Activated B cell treated with CpG ODN at 0.5 μM for 24 hours (primary cell): ENCODE measurements at regions not wholly inside any gene's neighbourhood (a gene's known extent, or its start where the extent isn't known, plus 50 kb on each side); places are given as distances from the start of the nearest gene placed in this dataset.
"Not testable (repeated sequence)": the region's sequence is repeated elsewhere in the genome, so short reads cannot be mapped to it uniquely, and the experiment has no call there.

Experiments used
- ATAC-seq: fragments of 200-7000 bp; cut with Tn5 transposase; one replicate; pipeline ENCODE4 v1.10.0; 2021; ENCODE audit warnings: low read depth, mild to moderate bottlenecking, moderate library complexity
- CTCF ChIA-PET: fragments of 350-600 bp; sonication (Branson Sonifier 250); formaldehyde crosslinking; loops from one replicate; lab custom pipeline; 2021; ENCODE audit warnings: antibody characterized with exemption; lab: Charles Lee
- POLR2A ChIA-PET: fragments of 350-600 bp; sonication (Branson Sonifier 250); formaldehyde crosslinking; loops from one replicate; lab custom pipeline; 2021; ENCODE audit warnings: antibody characterized with exemption; lab: Charles Lee
- DNase-seq: peaks from one replicate; pipeline ENCODE4 v3.0.0; 2022
- H3K27ac Mint-ChIP-seq: one replicate; pipeline ENCODE4 v1.8.0; 2020; ENCODE audit warnings: mixed read lengths
- H3K27me3 Mint-ChIP-seq: one replicate; pipeline ENCODE4 v1.8.0; 2021; ENCODE audit warnings: mixed read lengths
- H3K36me3 Mint-ChIP-seq: one replicate; pipeline ENCODE4 v1.8.0; 2021; ENCODE audit warnings: low read depth, mixed read lengths
- H3K4me1 Mint-ChIP-seq: one replicate; pipeline ENCODE4 v1.8.0; 2021; ENCODE audit warnings: mixed read lengths
- H3K4me3 Mint-ChIP-seq: one replicate; pipeline ENCODE4 v1.8.0; 2020; ENCODE audit warnings: mild to moderate bottlenecking, mixed read lengths
- H3K9me3 Mint-ChIP-seq: one replicate; pipeline ENCODE4 v1.8.0; 2020; ENCODE audit warnings: mixed read lengths
- intact Hi-C: fragments of 100-400 bp; cut with micrococcal nuclease; formaldehyde crosslinking; loops from one replicate; pipeline ENCODE4 v1.15.1; 2024

DNA sequence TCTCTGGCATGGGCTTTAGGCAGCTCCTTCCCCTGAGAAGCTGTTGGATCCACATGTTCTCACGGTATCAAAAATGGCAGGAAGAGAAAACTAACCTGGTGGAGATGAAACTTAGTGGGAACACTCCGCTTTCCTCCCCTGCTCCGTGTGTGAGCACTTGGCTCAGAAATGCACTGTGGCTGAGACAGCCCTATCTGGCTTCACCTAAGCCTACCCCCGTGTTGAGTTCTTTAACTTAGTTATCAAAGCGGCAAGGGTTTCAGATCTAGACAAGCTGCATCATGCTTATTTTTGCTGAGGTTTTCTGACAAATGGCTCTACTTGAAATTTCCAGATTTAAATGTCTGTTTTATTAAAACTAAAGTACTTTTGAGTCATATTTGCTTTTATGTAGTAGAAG is 221.6 kb upstream of the PLGLB2 start:
- peaks cover 31% of the 10 kb centered on the region for H3K4me1 Mint-ChIP-seq
- H3K9me3 Mint-ChIP-seq, CTCF ChIA-PET, H3K4me3 Mint-ChIP-seq, H3K36me3 Mint-ChIP-seq, POLR2A ChIA-PET, ATAC-seq, H3K27ac Mint-ChIP-seq, DNase-seq, intact Hi-C loops, H3K27me3 Mint-ChIP-seq: not testable (repeated sequence)

DNA sequence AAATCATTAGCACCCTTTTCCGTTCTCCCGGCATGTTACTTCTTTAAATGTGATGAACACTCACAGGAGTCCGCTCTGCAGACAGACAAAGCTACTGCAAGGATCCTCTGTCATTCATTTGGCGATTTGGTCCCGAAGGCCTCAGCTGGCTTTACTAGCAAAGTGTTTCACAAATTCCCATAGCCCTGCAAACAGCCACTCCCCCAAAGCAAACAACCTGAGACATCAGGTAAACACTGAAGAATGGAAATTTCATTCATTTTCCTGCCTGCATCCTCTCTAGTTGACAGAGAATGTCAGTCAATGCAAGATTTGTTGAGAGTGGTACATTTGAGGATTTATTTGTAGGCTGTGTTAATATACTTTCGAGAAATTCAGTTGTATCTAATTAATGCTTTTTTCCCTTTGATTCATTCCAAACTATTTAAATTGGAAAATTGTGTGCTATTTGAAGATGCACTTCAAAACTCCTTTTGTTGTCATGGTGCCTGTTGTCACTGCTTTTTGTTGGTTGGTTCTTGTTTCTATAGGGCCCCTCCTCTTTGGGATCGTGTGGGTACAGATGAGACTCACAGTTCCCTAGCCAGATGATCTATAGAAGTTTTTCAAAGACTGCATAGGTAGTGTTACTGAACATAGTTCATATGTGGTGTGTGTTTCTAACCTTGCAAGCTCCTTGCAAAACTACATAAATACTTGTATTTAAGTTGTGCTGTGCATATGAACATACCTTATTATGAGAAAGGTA is 215.7 kb upstream of the PLGLB2 start:
- H3K36me3 Mint-ChIP-seq, ATAC-seq: not testable (repeated sequence)

DNA sequence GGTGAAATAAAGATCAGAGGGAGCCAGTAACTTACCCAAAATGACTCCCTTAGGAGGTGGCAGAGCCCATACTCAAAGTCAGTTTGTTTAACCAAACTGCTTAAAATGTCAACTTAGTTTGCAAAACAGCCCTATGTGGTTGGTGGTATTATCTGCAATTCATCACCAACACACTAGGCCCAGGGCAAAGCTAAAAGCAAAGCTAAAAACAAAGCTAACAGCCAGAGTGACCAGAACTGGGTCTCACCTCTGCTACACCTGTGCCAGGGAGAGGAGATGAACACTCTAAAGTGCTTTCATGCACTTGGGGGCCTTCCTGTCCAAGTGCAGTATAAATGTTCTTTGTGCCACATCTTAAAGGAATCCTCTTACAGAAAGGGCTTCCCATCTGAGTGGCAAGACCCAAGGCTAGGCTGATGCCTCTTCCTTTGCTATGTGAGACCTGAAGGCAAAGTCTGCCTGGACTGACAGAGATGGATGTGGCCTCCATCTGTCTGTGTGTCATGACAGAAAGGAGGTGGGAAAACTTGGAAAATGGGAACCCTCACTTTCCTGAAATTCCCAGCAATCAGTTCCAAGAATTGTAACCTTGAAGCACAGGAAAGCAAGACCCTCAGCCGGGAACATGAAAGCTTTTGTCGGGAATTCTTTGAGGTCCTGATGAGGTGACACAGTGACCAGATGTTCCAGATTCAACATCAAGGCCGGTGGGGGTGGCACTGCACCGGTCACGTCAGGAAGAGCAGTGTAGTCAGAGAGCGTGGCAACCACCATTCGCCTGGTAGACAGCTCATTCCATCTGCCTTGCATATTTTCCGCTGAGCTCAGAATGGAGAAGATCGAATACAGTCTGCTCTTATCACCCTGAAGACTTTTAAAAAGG is 214.3 kb upstream of the PLGLB2 start:
- intact Hi-C loops, H3K27ac Mint-ChIP-seq, ATAC-seq, H3K9me3 Mint-ChIP-seq, DNase-seq, H3K27me3 Mint-ChIP-seq, POLR2A ChIA-PET, H3K4me3 Mint-ChIP-seq, CTCF ChIA-PET, H3K4me1 Mint-ChIP-seq, H3K36me3 Mint-ChIP-seq: not testable (repeated sequence)

More for the DNA sequence above, 215.7 kb upstream of the PLGLB2 start:
- H3K4me1 Mint-ChIP-seq, H3K27me3 Mint-ChIP-seq, H3K27ac Mint-ChIP-seq, POLR2A ChIA-PET, intact Hi-C loops, DNase-seq, H3K4me3 Mint-ChIP-seq, H3K9me3 Mint-ChIP-seq, CTCF ChIA-PET: not testable (repeated sequence)

DNA sequence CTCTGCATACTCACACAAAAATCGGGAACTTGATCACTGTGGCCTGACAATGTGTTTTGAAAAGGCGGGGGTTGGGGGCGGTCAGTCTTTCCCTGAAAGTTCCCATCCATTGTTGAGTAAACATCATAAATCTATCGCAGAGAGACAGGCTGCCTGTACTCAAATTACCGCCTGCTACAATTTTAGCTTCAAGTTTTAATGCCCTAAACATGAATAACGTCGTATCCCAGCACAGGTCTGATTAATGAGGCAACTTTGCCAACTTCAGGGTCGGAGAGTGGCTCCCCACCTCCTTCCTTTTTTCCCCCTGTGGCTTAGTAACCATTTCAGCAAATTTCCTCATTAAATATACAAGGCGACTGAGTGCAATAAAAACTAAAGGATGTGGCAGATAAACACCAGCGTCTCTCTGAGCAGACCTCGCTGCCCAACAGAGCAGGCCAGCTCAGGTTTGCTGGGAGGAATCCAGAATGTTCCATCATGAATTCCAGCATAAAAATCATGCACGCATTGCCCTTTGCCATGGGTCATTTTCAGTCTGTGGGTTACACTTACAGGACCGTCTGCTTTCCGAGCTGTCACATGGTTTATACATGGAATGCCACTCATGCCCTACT is 213.5 kb upstream of the PLGLB2 start:
- H3K27me3 Mint-ChIP-seq, H3K27ac Mint-ChIP-seq, intact Hi-C loops, CTCF ChIA-PET, H3K9me3 Mint-ChIP-seq, DNase-seq, H3K4me1 Mint-ChIP-seq, POLR2A ChIA-PET, ATAC-seq, H3K36me3 Mint-ChIP-seq, H3K4me3 Mint-ChIP-seq: not testable (repeated sequence)

DNA sequence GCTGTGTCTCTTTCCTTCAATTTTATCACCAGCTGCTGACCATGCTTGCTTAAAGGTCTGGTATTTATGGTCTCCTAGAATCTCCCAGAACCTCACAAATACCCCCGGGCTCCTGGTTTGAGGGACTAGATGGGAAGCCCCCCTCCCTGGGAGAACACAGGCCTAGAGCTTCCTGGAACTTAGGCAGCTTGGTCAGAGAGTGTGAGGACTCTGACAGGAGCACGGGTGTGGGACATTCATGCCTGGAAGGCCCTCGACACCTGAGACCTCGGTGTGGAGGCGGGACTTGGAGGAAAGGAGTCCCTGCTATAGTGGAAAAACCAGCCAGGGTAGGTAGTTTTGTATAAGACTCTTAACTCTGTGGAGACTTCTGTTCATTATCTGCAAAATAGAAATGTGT is 211.5 kb upstream of the PLGLB2 start:
- POLR2A ChIA-PET, ATAC-seq, DNase-seq, CTCF ChIA-PET, intact Hi-C loops, H3K36me3 Mint-ChIP-seq, H3K9me3 Mint-ChIP-seq, H3K27me3 Mint-ChIP-seq, H3K27ac Mint-ChIP-seq, H3K4me1 Mint-ChIP-seq, H3K4me3 Mint-ChIP-seq: not testable (repeated sequence)

GRCh38 chr2:87537251-87537671 is 210.6 kb upstream of the PLGLB2 start:
- H3K36me3 Mint-ChIP-seq, intact Hi-C loops, CTCF ChIA-PET, H3K4me3 Mint-ChIP-seq, H3K27me3 Mint-ChIP-seq, H3K27ac Mint-ChIP-seq, DNase-seq, H3K9me3 Mint-ChIP-seq, POLR2A ChIA-PET, H3K4me1 Mint-ChIP-seq, ATAC-seq: not testable (repeated sequence)

DNA sequence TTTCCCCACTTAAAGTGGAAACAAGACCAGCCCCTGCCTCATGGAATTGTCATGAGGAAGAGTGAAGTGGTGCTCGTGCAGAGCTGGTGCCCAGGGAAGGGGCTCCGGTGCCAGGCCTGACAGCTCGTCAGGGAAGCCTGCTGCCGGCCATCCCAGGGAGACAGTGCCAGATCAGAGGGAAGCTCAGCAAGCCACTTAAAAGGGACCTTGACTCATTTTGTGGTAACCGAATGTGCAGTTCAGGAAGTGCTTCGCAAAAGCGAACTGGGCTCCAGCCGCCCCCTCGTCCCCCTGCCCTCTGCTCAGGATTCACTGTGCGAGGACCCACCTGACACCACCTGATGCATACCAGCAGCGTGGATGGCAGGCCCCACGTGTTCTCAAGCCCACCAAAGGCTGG is 209.6 kb upstream of the PLGLB2 start:
- H3K27ac Mint-ChIP-seq, H3K4me1 Mint-ChIP-seq, DNase-seq, intact Hi-C loops, ATAC-seq, H3K36me3 Mint-ChIP-seq, H3K9me3 Mint-ChIP-seq, H3K27me3 Mint-ChIP-seq, H3K4me3 Mint-ChIP-seq, CTCF ChIA-PET, POLR2A ChIA-PET: not testable (repeated sequence)

DNA sequence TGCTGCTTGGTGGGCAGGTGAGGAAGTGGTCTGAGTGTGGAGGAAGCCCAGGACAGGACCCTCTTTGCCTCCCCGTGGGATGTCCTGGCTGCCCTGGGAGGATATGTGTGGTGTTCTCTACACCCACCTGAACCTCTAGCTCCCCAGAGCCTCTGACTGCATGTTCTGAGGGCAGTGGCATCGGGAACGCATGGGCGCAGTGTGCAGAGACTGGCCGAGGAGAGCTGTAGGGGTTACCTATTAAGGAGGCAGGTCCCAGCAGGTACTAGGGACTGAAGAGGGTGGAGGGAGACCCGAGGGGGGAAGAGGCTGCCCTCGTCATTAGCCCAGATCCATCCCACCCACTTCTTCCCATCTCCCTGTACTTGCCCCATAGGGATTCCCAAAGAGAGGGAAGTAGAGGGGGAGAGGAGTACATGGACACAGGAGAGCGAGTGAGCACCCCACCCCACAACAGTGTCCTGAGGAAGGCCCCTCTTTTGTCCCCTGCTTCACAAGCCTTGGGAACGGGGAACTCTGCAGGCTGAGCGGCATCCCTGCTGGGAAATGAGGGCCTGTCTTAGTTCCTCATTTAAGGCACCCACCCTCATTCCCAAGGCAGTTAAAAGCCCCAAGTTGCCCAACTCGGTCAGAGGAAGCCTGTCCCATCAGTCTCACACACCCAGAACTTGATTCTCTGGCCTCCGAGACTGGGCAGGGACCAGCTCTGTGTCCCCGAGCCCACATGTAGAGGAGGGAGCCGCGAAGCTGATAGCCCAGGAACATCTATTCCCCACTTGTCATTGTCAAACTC is 208.5 kb upstream of the PLGLB2 start:
- POLR2A ChIA-PET, H3K27me3 Mint-ChIP-seq, CTCF ChIA-PET, H3K9me3 Mint-ChIP-seq, intact Hi-C loops, H3K36me3 Mint-ChIP-seq, ATAC-seq, H3K4me3 Mint-ChIP-seq, H3K4me1 Mint-ChIP-seq, DNase-seq, H3K27ac Mint-ChIP-seq: not testable (repeated sequence)

- H3K27ac Mint-ChIP-seq, DNase-seq, H3K36me3 Mint-ChIP-seq, CTCF ChIA-PET, H3K9me3 Mint-ChIP-seq, H3K27me3 Mint-ChIP-seq, H3K4me3 Mint-ChIP-seq, POLR2A ChIA-PET, ATAC-seq, H3K4me1 Mint-ChIP-seq, intact Hi-C loops: not testable (repeated sequence)
Observed at GRCh38 chr2:87540242-87540641, 207.6 kb upstream of the PLGLB2 start.

DNA sequence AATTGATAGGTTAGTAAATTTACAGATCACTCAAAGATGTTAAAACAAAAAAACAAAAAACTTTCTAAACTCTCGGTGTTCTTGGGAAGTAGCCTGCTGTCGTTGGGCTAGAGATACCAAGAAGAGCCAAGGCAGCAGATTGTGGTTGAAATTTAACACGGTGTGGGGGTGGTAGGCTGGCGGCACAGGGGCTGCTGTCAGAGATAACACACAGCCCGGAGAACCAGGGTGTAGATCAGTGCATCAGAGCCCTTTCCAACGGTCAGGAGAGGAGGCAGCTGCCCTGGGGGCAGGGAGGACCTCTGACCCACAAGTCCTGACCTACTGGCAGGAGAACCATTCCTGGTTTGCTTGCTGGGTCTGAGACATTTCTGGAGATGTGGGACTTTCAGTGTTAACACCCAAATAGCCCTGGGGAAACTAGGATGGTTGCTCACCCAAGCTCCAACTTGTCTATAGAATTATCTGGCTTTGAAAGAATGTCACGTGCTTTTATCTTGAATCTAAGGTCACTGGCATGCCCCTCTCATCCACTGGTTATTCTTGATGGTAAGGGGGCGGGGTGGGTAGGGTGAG is 205.2 kb upstream of the PLGLB2 start:
- intact Hi-C loops, H3K27me3 Mint-ChIP-seq, H3K4me1 Mint-ChIP-seq, POLR2A ChIA-PET, CTCF ChIA-PET, H3K9me3 Mint-ChIP-seq, H3K4me3 Mint-ChIP-seq, DNase-seq, H3K27ac Mint-ChIP-seq, H3K36me3 Mint-ChIP-seq, ATAC-seq: not testable (repeated sequence)

DNA sequence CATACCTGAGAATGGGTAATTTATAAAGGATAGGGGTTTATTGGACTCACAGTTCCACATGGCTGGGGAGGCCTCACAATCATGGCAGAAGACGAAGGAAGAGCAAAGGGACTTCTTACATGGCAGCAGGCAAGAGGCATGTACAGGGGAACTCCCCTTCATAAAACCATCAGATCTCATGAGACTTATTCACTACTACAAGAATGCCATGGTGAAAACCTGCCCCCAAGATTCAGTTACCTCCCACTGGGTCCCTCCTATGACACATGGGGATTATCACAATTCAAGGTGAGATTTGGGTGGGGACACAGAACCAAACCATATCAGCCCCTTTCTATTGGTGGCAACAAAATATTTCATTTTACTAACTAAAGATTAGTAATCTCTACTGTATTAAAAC is 204.1 kb upstream of the PLGLB2 start:
- DNase-seq, H3K9me3 Mint-ChIP-seq, H3K27me3 Mint-ChIP-seq, CTCF ChIA-PET, H3K4me3 Mint-ChIP-seq, H3K4me1 Mint-ChIP-seq, H3K27ac Mint-ChIP-seq, H3K36me3 Mint-ChIP-seq, POLR2A ChIA-PET, intact Hi-C loops: not testable (repeated sequence)
- ATAC-seq = peak; percentile 85
